Gastrocnemius medialis (tissue), 4 donors: ENCODE measurements at regions not wholly inside any gene's neighbourhood (a gene's known extent, or its start where the extent isn't known, plus 50 kb on each side); places are given as distances from the start of the nearest gene placed in this dataset.

ENCODE experiments used
- CTCF ChIP-seq, 5 experiments: fragments of 450-650 bp in 3 of 5; fragments of 200-600 bp in 2 of 5; sonication (generic) in 2 of 5; IDR thresholded peaks in 4 of 5; conservative IDR thresholded peaks in 1 of 5; 1 replicate in 4 of 5; 2 replicates in 1 of 5; pipeline ENCODE4 v1.5.1; 2016 to 2019; ENCODE audit warnings: antibody characterized with exemption in 5 of 5, mild to moderate bottlenecking in 3 of 5, moderate library complexity in 3 of 5
- POLR2A ChIP-seq, 2 donors: fragments of 450-650 bp; IDR thresholded peaks; one replicate each; pipeline ENCODE4 v1.6.1; 2017; ENCODE audit warnings: antibody characterized with exemption in 2 of 2, mild to moderate bottlenecking in 2 of 2, moderate library complexity in 2 of 2

GRCh38 chr14:101207041-101207440, 303.5 kb upstream of the RTL1 start:
- TF ChIP-seq CTCF (IDR thresholded peaks at IDR 0.05 in 4 of 5, conservative IDR thresholded peaks at IDR 0.05 in 1 of 5) (no peak), POLR2A (IDR thresholded peaks at IDR 0.05) (no peak)
